Loucy (cell line): ENCODE measurements at regions not wholly inside any gene's neighbourhood (a gene's known extent, or its start where the extent isn't known, plus 50 kb on each side); places are given as distances from the start of the nearest gene placed in this dataset.

Source experiments
- CTCF ChIP-seq: fragments of 200-600 bp; sonication (generic); conservative IDR thresholded peaks from 2 replicates; pipeline ENCODE4 v1.5.1; 2014; ENCODE audit warnings: mild to moderate bottlenecking, antibody characterized with exemption, low read length
- EZH2phosphoT487 ChIP-seq: fragments of 200-600 bp; IDR thresholded peaks from 2 replicates; pipeline ENCODE4 v1.6.1; 2018; ENCODE audit warnings: antibody characterized with exemption, mild to moderate bottlenecking, moderate library complexity, borderline replicate concordance

GRCh38 chr3:104835376-104835775 lies 531.3 kb upstream of the ALCAM start:
- TF ChIP-seq CTCF (no peak), EZH2phosphoT487 (no peak)
